ENCODE measurements at regions not wholly inside any gene's neighbourhood (a gene's known extent, or its start where the extent isn't known, plus 50 kb on each side); places are given as distances from the start of the nearest gene placed in this dataset.

DNA sequence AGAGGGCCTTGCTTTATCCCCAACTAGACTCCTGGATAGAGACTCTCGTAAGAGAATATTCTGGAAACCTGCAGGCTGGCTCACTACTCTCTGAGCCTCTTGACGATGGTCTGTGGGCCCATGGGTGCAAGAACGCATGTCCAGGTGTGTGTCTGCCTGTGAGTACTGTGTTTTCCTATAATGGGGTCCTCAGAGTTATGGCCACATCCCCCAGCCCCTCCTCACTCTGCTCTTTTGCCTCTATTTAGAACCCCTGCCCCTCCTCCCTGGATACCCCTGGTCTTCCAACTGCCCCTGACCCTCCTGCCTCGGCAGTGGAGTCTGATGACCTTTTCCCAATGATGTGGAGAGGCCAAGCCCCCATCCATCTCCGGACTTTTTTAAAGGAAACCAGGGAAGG lies 148.1 kb downstream of the ZFP36L2 start:
- Histone ChIP-seq H3K4me1 (ENCODE audit: insufficient read depth) (peaks cover 50% of the 10 kb centered on the region), H2AFZ (no peak overlapping the region), H3K9me2 (replicated peaks; ENCODE audit: insufficient read depth) (no peaks in the 10 kb centered on the region), H3K79me2 (no peaks in the 10 kb centered on the region), H4K20me1 (ENCODE audit: insufficient read depth, poor library complexity, severe bottlenecking) (no peaks in the 10 kb centered on the region), H3K4me2 (no peak overlapping the region), H3K27ac (no peak overlapping the region), H3K9me3 (ENCODE audit: low read depth) (no peaks in the 10 kb centered on the region), H3K36me3 (replicated peaks; ENCODE audit: insufficient read depth, low read depth) (no peaks in the 10 kb centered on the region), H3K4me3 (no peak overlapping the region), H3K27me3 (no peaks in the 10 kb centered on the region)
- TF ChIP-seq EZH2 (IDR thresholded peaks at IDR 0.05; ENCODE audit: borderline replicate concordance): no peak
- TF ChIP-seq, protein P1, sequence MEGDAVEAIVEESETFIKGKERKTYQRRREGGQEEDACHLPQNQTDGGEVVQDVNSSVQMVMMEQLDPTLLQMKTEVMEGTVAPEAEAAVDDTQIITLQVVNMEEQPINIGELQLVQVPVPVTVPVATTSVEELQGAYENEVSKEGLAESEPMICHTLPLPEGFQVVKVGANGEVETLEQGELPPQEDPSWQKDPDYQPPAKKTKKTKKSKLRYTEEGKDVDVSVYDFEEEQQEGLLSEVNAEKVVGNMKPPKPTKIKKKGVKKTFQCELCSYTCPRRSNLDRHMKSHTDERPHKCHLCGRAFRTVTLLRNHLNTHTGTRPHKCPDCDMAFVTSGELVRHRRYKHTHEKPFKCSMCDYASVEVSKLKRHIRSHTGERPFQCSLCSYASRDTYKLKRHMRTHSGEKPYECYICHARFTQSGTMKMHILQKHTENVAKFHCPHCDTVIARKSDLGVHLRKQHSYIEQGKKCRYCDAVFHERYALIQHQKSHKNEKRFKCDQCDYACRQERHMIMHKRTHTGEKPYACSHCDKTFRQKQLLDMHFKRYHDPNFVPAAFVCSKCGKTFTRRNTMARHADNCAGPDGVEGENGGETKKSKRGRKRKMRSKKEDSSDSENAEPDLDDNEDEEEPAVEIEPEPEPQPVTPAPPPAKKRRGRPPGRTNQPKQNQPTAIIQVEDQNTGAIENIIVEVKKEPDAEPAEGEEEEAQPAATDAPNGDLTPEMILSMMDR (IDR thresholded peaks at IDR 0.05; ENCODE audit: poor library complexity): no peak
- TF ChIP-seq EZH2phosphoT487 (IDR thresholded peaks at IDR 0.05; ENCODE audit: low read depth, severe bottlenecking, unreplicated experiment): no peak
- WGBS (ENCODE audit: low lambda C conversion rate, missing lambda C conversion rate): 97% methylated on average over 5 of the region's 5 CpGs
- no peak for DNase-seq (ENCODE audit: low spot score)

DNA sequence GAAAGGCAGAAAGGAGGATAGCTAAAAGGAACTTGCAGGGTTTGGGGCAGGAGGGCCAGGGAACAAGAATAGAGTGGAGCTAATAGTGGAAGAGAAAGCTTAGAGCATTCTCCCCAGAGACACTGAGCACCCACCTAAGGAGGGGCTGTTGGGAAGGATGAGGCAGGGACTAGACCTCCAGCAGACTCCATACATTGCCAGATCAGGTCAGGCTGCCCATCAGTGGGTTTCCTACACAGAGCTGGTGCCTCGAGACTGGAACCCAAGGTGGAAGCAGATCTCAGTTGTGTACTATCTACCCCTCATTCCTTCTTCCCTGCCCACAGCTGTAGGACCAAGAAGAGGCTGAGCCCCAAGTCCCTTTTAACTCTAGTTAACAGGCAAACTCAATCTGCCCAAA lies 148.5 kb downstream of the ZFP36L2 start:
- Histone ChIP-seq H3K4me1 (ENCODE audit: insufficient read depth) (peaks cover 49% of the 10 kb centered on the region), H4K20me1 (ENCODE audit: insufficient read depth, poor library complexity, severe bottlenecking) (no peaks in the 10 kb centered on the region), H3K4me3 (no peak overlapping the region), H3K27ac (no peak overlapping the region), H3K9me3 (ENCODE audit: low read depth) (no peaks in the 10 kb centered on the region), H3K4me2 (no peak overlapping the region), H3K36me3 (replicated peaks; ENCODE audit: insufficient read depth, low read depth) (no peaks in the 10 kb centered on the region), H3K9me2 (replicated peaks; ENCODE audit: insufficient read depth) (no peaks in the 10 kb centered on the region), H3K79me2 (no peaks in the 10 kb centered on the region), H2AFZ (no peak overlapping the region), H3K27me3 (no peaks in the 10 kb centered on the region)
- no peak for TF ChIP-seq EZH2phosphoT487 (IDR thresholded peaks at IDR 0.05; ENCODE audit: low read depth, severe bottlenecking, unreplicated experiment)
- no peak for TF ChIP-seq EZH2 (IDR thresholded peaks at IDR 0.05; ENCODE audit: borderline replicate concordance)
- TF ChIP-seq, protein P1 (IDR thresholded peaks at IDR 0.05; ENCODE audit: poor library complexity): no peak
- no peak for DNase-seq (ENCODE audit: low spot score)
- WGBS (ENCODE audit: low lambda C conversion rate, missing lambda C conversion rate): 93% methylated on average over 1 of the region's 1 CpG

DNA sequence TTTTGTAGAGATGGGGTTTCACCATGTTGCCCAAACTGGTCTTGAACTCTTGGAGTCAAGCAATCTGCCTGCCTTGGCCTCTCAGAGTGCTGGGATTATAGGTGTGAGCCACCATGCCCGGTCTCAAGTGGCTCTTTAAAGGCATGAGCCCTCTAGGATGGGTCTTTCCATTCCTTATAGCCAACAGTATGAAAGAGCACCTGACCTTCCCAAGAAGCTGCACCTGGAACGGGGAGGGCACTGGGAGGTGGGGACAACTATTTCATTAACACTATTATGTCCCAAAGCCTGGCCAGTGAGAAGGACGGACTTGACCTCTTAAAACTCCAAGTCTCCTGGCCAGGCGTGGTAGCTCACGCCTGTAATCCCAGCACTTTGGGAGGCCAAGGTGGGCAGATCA lies 149.7 kb downstream of the ZFP36L2 start:
- TF ChIP-seq EZH2phosphoT487 (IDR thresholded peaks at IDR 0.05; ENCODE audit: low read depth, severe bottlenecking, unreplicated experiment) (no peak), EZH2 (IDR thresholded peaks at IDR 0.05; ENCODE audit: borderline replicate concordance) (no peak)
- TF ChIP-seq, protein P1 (IDR thresholded peaks at IDR 0.05; ENCODE audit: poor library complexity): no peak
- Histone ChIP-seq H3K79me2 (no peaks in the 10 kb centered on the region), H3K27ac (peak overlapping the region; percentile 84), H3K27me3 (no peaks in the 10 kb centered on the region), H3K4me3 (no peak overlapping the region), H3K36me3 (replicated peaks; ENCODE audit: insufficient read depth, low read depth) (no peaks in the 10 kb centered on the region), H3K4me1 (ENCODE audit: insufficient read depth) (peaks cover 45% of the 10 kb centered on the region), H3K9me3 (ENCODE audit: low read depth) (no peaks in the 10 kb centered on the region), H2AFZ (no peak overlapping the region), H3K9me2 (replicated peaks; ENCODE audit: insufficient read depth) (no peaks in the 10 kb centered on the region), H3K4me2 (no peak overlapping the region), H4K20me1 (ENCODE audit: insufficient read depth, poor library complexity, severe bottlenecking) (no peaks in the 10 kb centered on the region)
- 98% methylated on average over 5 of the region's 5 CpGs for WGBS (ENCODE audit: low lambda C conversion rate, missing lambda C conversion rate)
- DNase-seq (ENCODE audit: low spot score): no peak
